ENCODE measurements at regions not wholly inside any gene's neighbourhood (a gene's known extent, or its start where the extent isn't known, plus 50 kb on each side); places are given as distances from the start of the nearest gene placed in this dataset.
"Not testable (repeated sequence)": the region's sequence is repeated elsewhere in the genome, so short reads cannot be mapped to it uniquely, and the experiment has no call there.

- peaks cover 0 to 33% (median 18%) of the 10 kb centered on the region in 5 donors for H3K27me3 Mint-ChIP-seq
- intact Hi-C loops (cut with micrococcal nuclease), result no loop called here
- H3K36me3 Mint-ChIP-seq, result peaks cover 0 to 9% (median 4%) of the 10 kb centered on the region in 5 donors
- no peaks in the 10 kb centered on the region for H3K36me3 ChIP-seq (ENCODE audit: control insufficient read depth in 2 of 3, insufficient read depth in 3 of 3, low read length in 3 of 3)
- CTCF ChIA-PET, result no interaction called here
- no peak overlapping the region for H3K4me3 ChIP-seq (ENCODE audit: low read length)
- H3K27ac Mint-ChIP-seq, result no peak overlapping the region
- ATAC-seq (no peak), DNase-seq (no peak)
- H3K9me3 Mint-ChIP-seq, result peaks cover 3 to 32% (median 13%) of the 10 kb centered on the region in 11 donors
- POLR2A ChIA-PET, result no interaction called here
- no peak overlapping the region for H3K27ac ChIP-seq (ENCODE audit: low read depth, low read length)
- no peaks in the 10 kb centered on the region for H3K9me3 ChIP-seq (ENCODE audit: control insufficient read depth in 2 of 3, low read length in 3 of 3)
- no peaks in the 10 kb centered on the region for H3K27me3 ChIP-seq (ENCODE audit: control insufficient read depth in 2 of 2, insufficient read depth in 2 of 2, low read length in 2 of 2)
- no peaks in the 10 kb centered on the region for H3K4me1 ChIP-seq (ENCODE audit: control insufficient read depth in 2 of 2, insufficient read depth in 2 of 2, low read length in 2 of 2)
- H3K4me3 Mint-ChIP-seq, result no peak overlapping the region
- no peaks in the 10 kb centered on the region for H3K4me1 Mint-ChIP-seq
Observed at GRCh38 chr6:8315154-8315553, 120.2 kb downstream of the SLC35B3 start.

GRCh38 chr6:8301502-8301901, 133.8 kb downstream of the SLC35B3 start:
- no peaks in the 10 kb centered on the region for H3K36me3 Mint-ChIP-seq
- no peak overlapping the region for H3K27ac Mint-ChIP-seq
- H3K9me3 ChIP-seq (ENCODE audit: control insufficient read depth in 2 of 3, low read length in 3 of 3), result no peaks in the 10 kb centered on the region
- no peak overlapping the region for H3K4me3 Mint-ChIP-seq
- peaks cover 2 to 15% (median 12%) of the 10 kb centered on the region in 5 donors for H3K27me3 Mint-ChIP-seq
- no peak overlapping the region for H3K4me3 ChIP-seq (ENCODE audit: low read length)
- no peaks in the 10 kb centered on the region for H3K4me1 ChIP-seq (ENCODE audit: control insufficient read depth in 2 of 2, insufficient read depth in 2 of 2, low read length in 2 of 2)
- intact Hi-C loops (cut with micrococcal nuclease), result no loop called here
- H3K4me1 Mint-ChIP-seq, result peaks cover 0 to 2% (median 0%) of the 10 kb centered on the region in 7 donors
- peaks cover 0 to 6% (median 0%) of the 10 kb centered on the region in 11 donors for H3K9me3 Mint-ChIP-seq
- no peaks in the 10 kb centered on the region for H3K27me3 ChIP-seq (ENCODE audit: control insufficient read depth in 2 of 2, insufficient read depth in 2 of 2, low read length in 2 of 2)
- ChIA-PET POLR2A (no interaction called here), CTCF (no interaction called here)
- H3K36me3 ChIP-seq (ENCODE audit: control insufficient read depth in 2 of 3, insufficient read depth in 3 of 3, low read length in 3 of 3), result no peaks in the 10 kb centered on the region
- ATAC-seq (no peak), DNase-seq (no peak)
- H3K27ac ChIP-seq (ENCODE audit: low read depth, low read length), result no peak overlapping the region

GRCh38 chr6:8299034-8299433, 136.3 kb downstream of the SLC35B3 start:
- peaks cover 0 to 15% (median 3%) of the 10 kb centered on the region in 11 donors for H3K9me3 Mint-ChIP-seq
- Histone ChIP-seq H3K27ac (ENCODE audit: low read depth, low read length) (no peak overlapping the region), H3K36me3 (ENCODE audit: control insufficient read depth in 2 of 3, insufficient read depth in 3 of 3, low read length in 3 of 3) (no peaks in the 10 kb centered on the region), H3K4me1 (ENCODE audit: control insufficient read depth in 2 of 2, insufficient read depth in 2 of 2, low read length in 2 of 2) (no peaks in the 10 kb centered on the region), H3K9me3 (ENCODE audit: control insufficient read depth in 2 of 3, low read length in 3 of 3) (no peaks in the 10 kb centered on the region), H3K4me3 (ENCODE audit: low read length) (no peak overlapping the region), H3K27me3 (ENCODE audit: control insufficient read depth in 2 of 2, insufficient read depth in 2 of 2, low read length in 2 of 2) (no peaks in the 10 kb centered on the region)
- H3K4me1 Mint-ChIP-seq, result peaks cover 0 to 2% (median 0%) of the 10 kb centered on the region in 7 donors
- peaks cover 0 to 3% (median 0%) of the 10 kb centered on the region in 5 donors for H3K36me3 Mint-ChIP-seq
- no peak for DNase-seq
- POLR2A ChIA-PET, result no interaction called here
- H3K27ac Mint-ChIP-seq, result no peak overlapping the region
- peaks cover 2 to 17% (median 13%) of the 10 kb centered on the region in 5 donors for H3K27me3 Mint-ChIP-seq
- ATAC-seq, result no peak
- CTCF ChIA-PET, result no interaction called here
- intact Hi-C loops (cut with micrococcal nuclease), result no loop called here
- no peak overlapping the region for H3K4me3 Mint-ChIP-seq

- H3K36me3 ChIP-seq (ENCODE audit: control insufficient read depth in 2 of 3, insufficient read depth in 3 of 3, low read length in 3 of 3); H3K4me3 ChIP-seq (ENCODE audit: low read length); ATAC-seq; H3K27ac Mint-ChIP-seq; CTCF ChIA-PET; H3K27me3 ChIP-seq (ENCODE audit: control insufficient read depth in 2 of 2, insufficient read depth in 2 of 2, low read length in 2 of 2); H3K9me3 ChIP-seq (ENCODE audit: control insufficient read depth in 2 of 3, low read length in 3 of 3); H3K36me3 Mint-ChIP-seq; H3K4me1 Mint-ChIP-seq; H3K9me3 Mint-ChIP-seq; intact Hi-C loops (cut with micrococcal nuclease); H3K4me1 ChIP-seq (ENCODE audit: control insufficient read depth in 2 of 2, insufficient read depth in 2 of 2, low read length in 2 of 2); H3K27ac ChIP-seq (ENCODE audit: low read depth, low read length); POLR2A ChIA-PET; H3K27me3 Mint-ChIP-seq; H3K4me3 Mint-ChIP-seq; DNase-seq: not testable (repeated sequence)
Observed at GRCh38 chr6:8282946-8283345, 152.4 kb downstream of the SLC35B3 start.

- no peaks in the 10 kb centered on the region for H3K9me3 ChIP-seq (ENCODE audit: control insufficient read depth in 2 of 3, low read length in 3 of 3)
- H3K9me3 Mint-ChIP-seq, result peaks cover 0 to 4% (median 0%) of the 10 kb centered on the region in 11 donors
- no peaks in the 10 kb centered on the region for H3K27me3 ChIP-seq (ENCODE audit: control insufficient read depth in 2 of 2, insufficient read depth in 2 of 2, low read length in 2 of 2)
- no peak overlapping the region for H3K4me3 ChIP-seq (ENCODE audit: low read length)
- ChIA-PET POLR2A (no interaction called here), CTCF (no interaction called here)
- no peak for ATAC-seq
- H3K27me3 Mint-ChIP-seq, result no peaks in the 10 kb centered on the region
- H3K4me1 Mint-ChIP-seq, result peaks cover 0 to 13% (median 7%) of the 10 kb centered on the region in 7 donors
- no peaks in the 10 kb centered on the region for H3K4me1 ChIP-seq (ENCODE audit: control insufficient read depth in 2 of 2, insufficient read depth in 2 of 2, low read length in 2 of 2)
- H3K27ac Mint-ChIP-seq, result no peak overlapping the region
- no peak overlapping the region for H3K4me3 Mint-ChIP-seq
- no peaks in the 10 kb centered on the region for H3K36me3 Mint-ChIP-seq
- no peaks in the 10 kb centered on the region for H3K36me3 ChIP-seq (ENCODE audit: control insufficient read depth in 2 of 3, insufficient read depth in 3 of 3, low read length in 3 of 3)
- intact Hi-C loops (cut with micrococcal nuclease), result no loop called here
- no peak overlapping the region for H3K27ac ChIP-seq (ENCODE audit: low read depth, low read length)
- no peak for DNase-seq
Observed at GRCh38 chr6:8282380-8282779, 153.0 kb downstream of the SLC35B3 start.

DNA sequence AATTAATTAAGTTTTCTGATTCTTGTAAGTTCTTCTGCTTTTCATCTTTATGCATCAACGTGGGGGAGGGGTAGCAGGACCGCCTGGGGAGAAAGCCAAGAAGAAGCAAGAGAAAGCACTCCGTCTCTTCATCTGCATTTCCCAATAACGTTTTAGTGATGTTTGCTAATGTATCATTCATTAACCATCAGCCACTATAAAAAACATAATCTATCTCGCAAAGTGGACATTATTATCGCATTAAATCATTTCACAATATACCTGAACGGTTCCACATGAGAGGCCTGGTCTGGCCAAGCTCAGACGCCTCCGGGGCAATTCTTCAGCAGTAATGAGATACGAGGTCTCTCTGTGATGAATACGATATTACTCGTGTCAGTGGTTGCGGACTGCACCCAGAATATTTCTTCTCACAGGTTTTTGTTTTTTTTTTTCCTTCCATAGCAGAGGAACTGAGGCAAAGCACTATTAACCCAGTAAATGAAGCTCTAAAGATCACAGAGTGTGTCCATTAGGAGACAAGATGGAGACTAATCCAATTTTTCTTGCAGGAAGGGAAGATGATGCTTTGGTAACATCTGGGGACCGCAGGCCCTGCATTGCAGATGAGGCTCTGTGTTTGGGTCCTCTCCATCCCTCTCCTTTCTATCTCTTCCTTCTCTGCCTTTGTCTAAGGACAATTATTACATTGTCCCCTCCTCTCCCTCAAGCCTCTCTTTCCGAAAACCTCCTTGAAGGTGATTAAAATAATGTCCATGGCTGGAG, 156.1 kb downstream of the SLC35B3 start:
- Histone ChIP-seq H3K27ac (ENCODE audit: low read depth, low read length) (no peak overlapping the region), H3K4me1 (ENCODE audit: control insufficient read depth in 2 of 2, insufficient read depth in 2 of 2, low read length in 2 of 2) (no peaks in the 10 kb centered on the region), H3K36me3 (ENCODE audit: control insufficient read depth in 2 of 3, insufficient read depth in 3 of 3, low read length in 3 of 3) (no peaks in the 10 kb centered on the region), H3K4me3 (ENCODE audit: low read length) (no peak overlapping the region), H3K9me3 (ENCODE audit: control insufficient read depth in 2 of 3, low read length in 3 of 3) (no peaks in the 10 kb centered on the region), H3K27me3 (ENCODE audit: control insufficient read depth in 2 of 2, insufficient read depth in 2 of 2, low read length in 2 of 2) (no peaks in the 10 kb centered on the region)
- Mint-ChIP-seq H3K27ac (no peak overlapping the region), H3K36me3 (no peaks in the 10 kb centered on the region), H3K27me3 (no peaks in the 10 kb centered on the region), H3K9me3 (peaks cover 0 to 4% (median 0%) of the 10 kb centered on the region in 11 donors), H3K4me3 (no peak overlapping the region), H3K4me1 (peaks cover 0 to 13% (median 8%) of the 10 kb centered on the region in 7 donors)
- ChIA-PET CTCF (no interaction called here), POLR2A (no interaction called here)
- intact Hi-C loops (cut with micrococcal nuclease), result no loop called here
- ATAC-seq (no peak), DNase-seq (no peak)

GRCh38 chr6:8278562-8278961, 156.8 kb downstream of the SLC35B3 start:
- no peaks in the 10 kb centered on the region for H3K36me3 Mint-ChIP-seq
- POLR2A ChIA-PET, result no interaction called here

More at GRCh38 chr6:8278562-8278961, 156.8 kb downstream of the SLC35B3 start:
- peak overlapping the region in 1 of 9 donors; percentile 27 for H3K27ac Mint-ChIP-seq
- H3K27me3 Mint-ChIP-seq, result no peaks in the 10 kb centered on the region
- no peaks in the 10 kb centered on the region for H3K27me3 ChIP-seq (ENCODE audit: control insufficient read depth in 2 of 2, insufficient read depth in 2 of 2, low read length in 2 of 2)
- no peaks in the 10 kb centered on the region for H3K9me3 ChIP-seq (ENCODE audit: control insufficient read depth in 2 of 3, low read length in 3 of 3)
- no peak overlapping the region for H3K4me3 ChIP-seq (ENCODE audit: low read length)
- CTCF ChIA-PET, result no interaction called here
- H3K4me1 Mint-ChIP-seq, result peaks cover 0 to 13% (median 8%) of the 10 kb centered on the region in 7 donors
- H3K4me3 Mint-ChIP-seq, result no peak overlapping the region
- no peak for DNase-seq
- intact Hi-C loops (cut with micrococcal nuclease), result no loop called here
- no peak overlapping the region for H3K27ac ChIP-seq (ENCODE audit: low read depth, low read length)
- H3K36me3 ChIP-seq (ENCODE audit: control insufficient read depth in 2 of 3, insufficient read depth in 3 of 3, low read length in 3 of 3), result no peaks in the 10 kb centered on the region
- H3K4me1 ChIP-seq (ENCODE audit: control insufficient read depth in 2 of 2, insufficient read depth in 2 of 2, low read length in 2 of 2), result no peaks in the 10 kb centered on the region
- peaks cover 0 to 4% (median 0%) of the 10 kb centered on the region in 11 donors for H3K9me3 Mint-ChIP-seq
- ATAC-seq, result no peak
